Mucosa of descending colon (tissue), 3 donors: ENCODE measurements at regions not wholly inside any gene's neighbourhood (a gene's known extent, or its start where the extent isn't known, plus 50 kb on each side); places are given as distances from the start of the nearest gene placed in this dataset.

ENCODE experiments used
- ATAC-seq: fragments of 200-7000 bp; cut with Tn5 transposase; one replicate; pipeline ENCODE4 v1.9.1; 2020; ENCODE audit warnings: mild to moderate bottlenecking, moderate library complexity
- DNase-seq, 3 donors: peaks; one replicate each; pipeline ENCODE4 v3.0.0-alpha.2; 2020
- H3K36me3 ChIP-seq: fragments of 200-600 bp; one replicate; pipeline ENCODE4 v1.8.0; 2021; ENCODE audit warnings: low read depth, mild to moderate bottlenecking
- H3K4me1 ChIP-seq: fragments of 200-600 bp; one replicate; pipeline ENCODE4 v1.8.0; 2021; ENCODE audit warnings: low read depth, mild to moderate bottlenecking
- H3K4me3 ChIP-seq: fragments of 200-600 bp; one replicate; pipeline ENCODE4 v1.8.0; 2021; ENCODE audit warnings: mild to moderate bottlenecking
- H3K9me3 ChIP-seq: fragments of 200-600 bp; one replicate; pipeline ENCODE4 v1.8.0; 2021; ENCODE audit warnings: mild to moderate bottlenecking
- CTCF ChIP-seq: fragments of 200-600 bp; IDR thresholded peaks from one replicate; pipeline ENCODE4 v1.8.0; 2022; ENCODE audit warnings: antibody characterized with exemption, mild to moderate bottlenecking
- intact Hi-C, 2 donors: fragments of 100-400 bp; cut with DNase I in 1 of 2; cut with micrococcal nuclease in 1 of 2; formaldehyde crosslinking; loops; one replicate each; pipeline versions ENCODE4 v1.11.0 to v1.11.1; 2022; cut with DNase I, micrococcal nuclease
- donor health status: DM: no; HTN: no; CAD: no; lungs with moderate emphysema.
- donor health status: DM: no; HTN: no; CAD: no.
- donor health status: DM: no; HTN: yes; CAD: no.

- Histone ChIP-seq H3K9me3 (no peaks in the 10 kb centered on the region), H3K36me3 (no peaks in the 10 kb centered on the region), H3K4me1 (no peaks in the 10 kb centered on the region), H3K4me3 (no peak overlapping the region)
- ATAC-seq (no peak), DNase-seq (no peak)
- no peak for TF ChIP-seq CTCF
- intact Hi-C loops: no loop called here
These were observed 1409.6 kb upstream of the WWC1 start for GRCh38 chr5:166881802-166882201.

- Histone ChIP-seq H3K36me3 (no peaks in the 10 kb centered on the region), H3K4me3 (no peak overlapping the region), H3K4me1 (no peaks in the 10 kb centered on the region), H3K9me3 (peaks cover 2% of the 10 kb centered on the region)
- intact Hi-C loops: no loop called here
- DNase-seq (no peak), ATAC-seq (no peak)
- TF ChIP-seq CTCF: no peak
These were observed 1408.4 kb upstream of the WWC1 start for GRCh38 chr5:166883016-166883415.

- no peak for DNase-seq
- no peak for TF ChIP-seq CTCF
- H3K9me3 ChIP-seq: peaks cover 2% of the 10 kb centered on the region
- intact Hi-C loops: no loop called here
- H3K4me1 ChIP-seq: no peaks in the 10 kb centered on the region
- H3K36me3 ChIP-seq: no peaks in the 10 kb centered on the region
- no peak overlapping the region for H3K4me3 ChIP-seq
- ATAC-seq: no peak
These were observed 1393.3 kb upstream of the WWC1 start for GRCh38 chr5:166898166-166898565.

GRCh38 chr5:166899343-166899742 is 1392.1 kb upstream of the WWC1 start:
- intact Hi-C loops: no loop called here
- Histone ChIP-seq H3K9me3 (peaks cover 2% of the 10 kb centered on the region), H3K4me3 (no peak overlapping the region), H3K36me3 (no peaks in the 10 kb centered on the region), H3K4me1 (no peaks in the 10 kb centered on the region)
- DNase-seq: no peak
- no peak for TF ChIP-seq CTCF
- ATAC-seq: no peak

- DNase-seq: no peak
- TF ChIP-seq CTCF: no peak
- intact Hi-C loops: no loop called here
- no peaks in the 10 kb centered on the region for H3K36me3 ChIP-seq
- no peaks in the 10 kb centered on the region for H3K4me1 ChIP-seq
- no peak for ATAC-seq
- H3K4me3 ChIP-seq: no peak overlapping the region
- no peaks in the 10 kb centered on the region for H3K9me3 ChIP-seq
These were observed 1386.9 kb upstream of the WWC1 start for GRCh38 chr5:166904571-166904970.

GRCh38 chr5:166906991-166907713 is 1384.3 kb upstream of the WWC1 start:
- Histone ChIP-seq H3K4me3 (no peak overlapping the region), H3K9me3 (no peaks in the 10 kb centered on the region), H3K4me1 (no peaks in the 10 kb centered on the region), H3K36me3 (no peaks in the 10 kb centered on the region)
- ATAC-seq (no peak), DNase-seq (no peak)
- intact Hi-C loops: no loop called here
- no peak for TF ChIP-seq CTCF
